ENCODE measurements at regions not wholly inside any gene's neighbourhood (a gene's known extent, or its start where the extent isn't known, plus 50 kb on each side); places are given as distances from the start of the nearest gene placed in this dataset.

GRCh38 chr5:141780240-141780951 is 97.8 kb downstream of the PCDH1 start:
- DNase-seq: no peak
- no peak overlapping the region for H3K27ac ChIP-seq (ENCODE audit: low read depth in 1 of 2, low read length in 2 of 2)
- H4K20me1 ChIP-seq (ENCODE audit: insufficient read depth, low read length): no peaks in the 10 kb centered on the region
- intact Hi-C loops (cut with micrococcal nuclease): no loop called here
- H3K4me2 ChIP-seq (replicated peaks; ENCODE audit: extremely low read depth, low read length, poor library complexity, severe bottlenecking): no peak overlapping the region
- no peak overlapping the region for H3K4me3 Mint-ChIP-seq
- peak overlapping the region in 1 of 7 donors; percentile 31 for H3K27ac Mint-ChIP-seq
- no peak overlapping the region for H3K9ac ChIP-seq (ENCODE audit: insufficient read depth, low read length, poor library complexity, severe bottlenecking)
- TF ChIP-seq CTCF (IDR thresholded peaks at IDR 0.05): no peak
- peaks cover 0 to 3% (median 0%) of the 10 kb centered on the region in 7 donors for H3K9me3 Mint-ChIP-seq
- no peaks in the 10 kb centered on the region for H3K4me1 ChIP-seq (ENCODE audit: control insufficient read depth in 1 of 2, insufficient read depth in 2 of 2, low read length in 2 of 2)
- peaks cover 2 to 11% (median 7%) of the 10 kb centered on the region in 3 donors for H3K27me3 Mint-ChIP-seq (ENCODE audit: low read depth in 3 of 3)
- no peak overlapping the region for H2AFZ ChIP-seq (ENCODE audit: insufficient read depth, low read depth, low read length, poor library complexity, severe bottlenecking)
- WGBS (ENCODE audit: insufficient coverage): 84% methylated on average over 7 of the region's 10 CpGs
- H3K4me3 ChIP-seq (replicated peaks in 1 of 3; ENCODE audit: low read depth in 2 of 3, low read length in 3 of 3): no peak overlapping the region
- H3K4me1 Mint-ChIP-seq: no peaks in the 10 kb centered on the region
- no peaks in the 10 kb centered on the region for H3K27me3 ChIP-seq (ENCODE audit: control insufficient read depth in 2 of 2, insufficient read depth in 2 of 2, low read length in 2 of 2)
- H3K36me3 ChIP-seq (replicated peaks in 1 of 2; ENCODE audit: control insufficient read depth in 1 of 2, insufficient read depth in 2 of 2, low read length in 2 of 2): no peaks in the 10 kb centered on the region
- no peaks in the 10 kb centered on the region for H3K9me3 ChIP-seq (replicated peaks in 1 of 2; ENCODE audit: control insufficient read depth in 1 of 2, insufficient read depth in 1 of 2, low read length in 2 of 2)
- H3K79me2 ChIP-seq (ENCODE audit: insufficient read depth, low read length): no peaks in the 10 kb centered on the region
- H3K36me3 Mint-ChIP-seq: no peaks in the 10 kb centered on the region

DNA sequence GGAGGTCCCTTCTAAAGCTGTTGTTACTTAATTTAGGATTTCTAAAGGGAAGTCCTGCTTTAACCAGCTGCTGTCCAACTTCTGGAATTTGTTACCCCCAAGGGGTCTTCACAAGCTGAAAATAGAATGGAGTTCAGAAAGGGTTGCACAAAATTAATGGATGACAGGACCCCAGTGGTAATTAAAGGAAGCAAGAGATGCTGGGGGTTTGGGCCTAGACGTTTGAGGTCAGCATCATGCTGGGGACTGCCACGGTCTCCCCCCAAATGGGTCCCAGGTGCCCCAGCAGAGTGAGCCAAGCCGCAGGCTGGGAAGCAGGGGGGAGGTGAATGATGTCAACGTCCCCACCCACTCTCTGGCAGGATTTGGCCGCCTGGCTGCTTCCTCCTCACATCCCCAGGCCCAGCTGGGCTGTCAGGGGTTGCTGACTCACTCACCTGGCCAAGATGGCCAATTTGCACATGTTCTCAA is 97.5 kb upstream of the ARAP3 start:
- Mint-ChIP-seq H3K4me1 (no peaks in the 10 kb centered on the region), H3K36me3 (no peaks in the 10 kb centered on the region), H3K4me3 (no peak overlapping the region), H3K27ac (no peak overlapping the region), H3K27me3 (ENCODE audit: low read depth in 3 of 3) (peaks cover 2 to 11% (median 7%) of the 10 kb centered on the region in 3 donors), H3K9me3 (peaks cover 0 to 3% (median 0%) of the 10 kb centered on the region in 7 donors)
- H2AFZ ChIP-seq (ENCODE audit: insufficient read depth, low read depth, low read length, poor library complexity, severe bottlenecking): no peak overlapping the region
- H4K20me1 ChIP-seq (ENCODE audit: insufficient read depth, low read length): no peaks in the 10 kb centered on the region
- no peaks in the 10 kb centered on the region for H3K79me2 ChIP-seq (ENCODE audit: insufficient read depth, low read length)
- intact Hi-C loops (cut with micrococcal nuclease): no loop called here
- no peak overlapping the region for H3K4me2 ChIP-seq (replicated peaks; ENCODE audit: extremely low read depth, low read length, poor library complexity, severe bottlenecking)
- H3K36me3 ChIP-seq (replicated peaks in 1 of 2; ENCODE audit: control insufficient read depth in 1 of 2, insufficient read depth in 2 of 2, low read length in 2 of 2): no peaks in the 10 kb centered on the region
- no peaks in the 10 kb centered on the region for H3K9me3 ChIP-seq (replicated peaks in 1 of 2; ENCODE audit: control insufficient read depth in 1 of 2, insufficient read depth in 1 of 2, low read length in 2 of 2)
- no peak for DNase-seq
- WGBS (ENCODE audit: insufficient coverage): 0% methylated on average over 4 of the region's 5 CpGs
- H3K4me1 ChIP-seq (ENCODE audit: control insufficient read depth in 1 of 2, insufficient read depth in 2 of 2, low read length in 2 of 2): no peaks in the 10 kb centered on the region
- TF ChIP-seq CTCF (IDR thresholded peaks at IDR 0.05): no peak
- no peak overlapping the region for H3K27ac ChIP-seq (ENCODE audit: low read depth in 1 of 2, low read length in 2 of 2)
- no peak overlapping the region for H3K9ac ChIP-seq (ENCODE audit: insufficient read depth, low read length, poor library complexity, severe bottlenecking)
- no peak overlapping the region for H3K4me3 ChIP-seq (replicated peaks in 1 of 3; ENCODE audit: low read depth in 2 of 3, low read length in 3 of 3)
- no peaks in the 10 kb centered on the region for H3K27me3 ChIP-seq (ENCODE audit: control insufficient read depth in 2 of 2, insufficient read depth in 2 of 2, low read length in 2 of 2)

All from CD14-positive monocyte (primary cell).